SK-N-SH (cell line): ENCODE measurements at regions not wholly inside any gene's neighbourhood (a gene's known extent, or its start where the extent isn't known, plus 50 kb on each side); places are given as distances from the start of the nearest gene placed in this dataset.

ENCODE experiments used
- CTCF ChIA-PET: fragments of 300-600, 350-600 bp; formaldehyde crosslinking; extraction: SDS; loops from one replicate; lab custom pipeline; 2021; lab: Yijun Ruan, JAX
- POLR2A ChIA-PET: fragments of 350-600 bp; sonication (Branson Sonifier 250); formaldehyde crosslinking; extraction: SDS; loops from one replicate; lab custom pipeline; 2020; ENCODE audit warnings: antibody characterized with exemption, inconsistent platforms; lab: Yijun Ruan, JAX
- DNase-seq: peaks from one replicate; pipeline ENCODE4 v3.0.0; 2012
- H2AFZ ChIP-seq: fragments of 200-600 bp; sonication (generic); 2 replicates; pipeline ENCODE4 v1.8.1; 2016; ENCODE audit warnings: antibody characterized with exemption, mild to moderate bottlenecking, low read depth
- H3F3A ChIP-seq: fragments of 200-600 bp; sonication (generic); replicated peaks from 2 replicates; pipeline ENCODE3; 2016; ENCODE audit warnings: antibody characterized with exemption, mild to moderate bottlenecking; ENCODE audit not compliant: insufficient read depth
- H3K27ac ChIP-seq, 2 experiments: fragments of 200-500 bp in 1 of 2; fragments of 200-600 bp in 1 of 2; sonication (Bioruptor generic) in 1 of 2; sonication (generic), shearing (Covaris generic) in 1 of 2; 2 replicates each; pipeline versions ENCODE4 v1.5.1 to v1.6.1; 2014 to 2016; ENCODE audit warnings: low read depth in 2 of 2, inconsistent platforms in 1 of 2, low read length in 1 of 2, mild to moderate bottlenecking in 1 of 2, mixed read lengths in 1 of 2
- H3K27me3 ChIP-seq: fragments of 200-600 bp; sonication (generic), shearing (Covaris generic); 2 replicates; pipeline ENCODE4 v1.6.1; 2016; ENCODE audit warnings: mixed run types; ENCODE audit not compliant: insufficient read depth
- H3K36me3 ChIP-seq, 2 experiments: fragments of 200-500 bp in 1 of 2; fragments of 200-600 bp in 1 of 2; sonication (Bioruptor generic) in 1 of 2; sonication (generic) in 1 of 2; replicated peaks in 1 of 2; 2 replicates each; pipeline versions ENCODE3 to v1.5.1; 2014 to 2016; ENCODE audit warnings: low read length in 1 of 2, mild to moderate bottlenecking in 1 of 2; ENCODE audit not compliant: insufficient read depth in 2 of 2, control insufficient read depth in 1 of 2
- H3K4me1 ChIP-seq, 2 experiments: fragments of 200-500 bp in 1 of 2; fragments of 200-600 bp in 1 of 2; sonication (Bioruptor generic) in 1 of 2; sonication (generic), shearing (Covaris generic) in 1 of 2; 2 replicates each; pipeline versions ENCODE4 v1.5.1 to v1.6.1; 2014 to 2016; ENCODE audit warnings: low read depth in 1 of 2, low read length in 1 of 2, mixed run types in 1 of 2; ENCODE audit not compliant: insufficient read depth in 2 of 2, control insufficient read depth in 1 of 2
- H3K4me2 ChIP-seq: fragments of 200-600 bp; sonication (generic), shearing (Covaris generic); 2 replicates; pipeline ENCODE4 v1.6.1; 2017; ENCODE audit warnings: mixed run types
- H3K4me3 ChIP-seq, 2 experiments: fragments of 200-500 bp in 1 of 2; fragments of 200-600 bp in 1 of 2; sonication (Bioruptor generic) in 1 of 2; sonication (generic), shearing (Covaris generic) in 1 of 2; 2 replicates each; pipeline versions ENCODE4 v1.5.1 to v1.8.1; 2014 to 2016; ENCODE audit warnings: low read depth in 2 of 2, inconsistent platforms in 1 of 2, low read length in 1 of 2, mild to moderate bottlenecking in 1 of 2, mixed read lengths in 1 of 2, moderate library complexity in 1 of 2
- H3K79me2 ChIP-seq: fragments of 200-600 bp; sonication (generic); 2 replicates; pipeline ENCODE4 v1.8.1; 2017; ENCODE audit warnings: mild to moderate bottlenecking; ENCODE audit not compliant: insufficient read depth
- H3K9ac ChIP-seq: fragments of 200-600 bp; sonication (generic); 2 replicates; pipeline ENCODE4 v1.6.1; 2017; ENCODE audit warnings: mixed run types
- H3K9me2 ChIP-seq: fragments of 200-600 bp; sonication (generic); 2 replicates; pipeline ENCODE4 v1.6.1; 2017; ENCODE audit warnings: mixed run types
- H3K9me3 ChIP-seq: fragments of 200-600 bp; sonication (generic); 2 replicates; pipeline ENCODE4 v1.6.1; 2017; ENCODE audit warnings: mixed run types, mild to moderate bottlenecking, moderate library complexity
- H4K20me1 ChIP-seq: fragments of 200-600 bp; sonication (generic); 2 replicates; pipeline ENCODE4 v1.6.1; 2017; ENCODE audit warnings: mild to moderate bottlenecking, mixed run types; ENCODE audit not compliant: insufficient read depth
- CTCF ChIP-seq: fragments of 200-600 bp; sonication (generic); IDR thresholded peaks from 2 replicates; pipeline ENCODE4 v1.6.1; 2017; ENCODE audit warnings: antibody characterized with exemption, mild to moderate bottlenecking, moderate library complexity
- FOXJ3 ChIP-seq: sonication (generic); formaldehyde crosslinking; IDR thresholded peaks from 2 replicates; pipeline ENCODE4 v1.5.1; 2020; ENCODE audit warnings: mild to moderate bottlenecking, missing genetic modification reagents
- GABPA ChIP-seq: IDR thresholded peaks from 2 replicates; pipeline ENCODE4 v1.4.0; 2012; ENCODE audit warnings: low read depth, mild to moderate bottlenecking
- JUND ChIP-seq: IDR thresholded peaks from 2 replicates; pipeline ENCODE4 v1.4.0; 2012
- MEF2A ChIP-seq: IDR thresholded peaks from 2 replicates; pipeline ENCODE4 v1.4.0; 2012; ENCODE audit warnings: low read depth, borderline replicate concordance
- MXI1 ChIP-seq: IDR thresholded peaks from 2 replicates; pipeline ENCODE4 v1.6.1; 2012; ENCODE audit warnings: mild to moderate bottlenecking, low read depth, low read length, improper control_type of control experiment
- PBX3 ChIP-seq: IDR thresholded peaks from 2 replicates; pipeline ENCODE4; 2012
- POLR2AphosphoS5 ChIP-seq: IDR thresholded peaks from 2 replicates; pipeline ENCODE4 v1.6.1; 2012; ENCODE audit warnings: low read depth, low read length
- RAD21 ChIP-seq: IDR thresholded peaks from 2 replicates; pipeline ENCODE4 v1.6.1; 2012; ENCODE audit warnings: mild to moderate bottlenecking, low read length
- RCOR1 ChIP-seq: fragments of 150-350 bp; IDR thresholded peaks from 2 replicates; pipeline ENCODE4 v1.6.1; 2017; ENCODE audit warnings: antibody characterized with exemption, low read length
- REST ChIP-seq: IDR thresholded peaks from 2 replicates; pipeline ENCODE4 v1.6.1; 2012; ENCODE audit warnings: mild to moderate bottlenecking, low read depth, low read length, moderate library complexity
- SIN3A ChIP-seq: IDR thresholded peaks from 2 replicates; pipeline ENCODE4 v1.6.1; 2012; ENCODE audit warnings: low read depth, mild to moderate bottlenecking, low read length, moderate library complexity, borderline replicate concordance
- TEAD4 ChIP-seq: IDR thresholded peaks from 2 replicates; pipeline ENCODE4 v1.4.0; 2012; ENCODE audit warnings: mild to moderate bottlenecking, borderline replicate concordance; ENCODE audit not compliant: insufficient read depth
- WGBS: methylation state at CpG from one replicate; pipeline ENCODE4 v1.1.6; 2017; ENCODE audit warnings: low lambda C conversion rate; 5-methylcytosine and 5-hydroxymethylcytosine counted together

- Histone ChIP-seq H3K4me2 (no peak overlapping the region), H3K79me2 (no peaks in the 10 kb centered on the region), H4K20me1 (no peaks in the 10 kb centered on the region), H2AFZ (no peak overlapping the region), H3K4me3 (no peak overlapping the region), H3K27me3 (no peaks in the 10 kb centered on the region), H3K27ac (no peak overlapping the region), H3K9ac (no peak overlapping the region), H3K36me3 (no peaks in the 10 kb centered on the region), H3K9me3 (0 out of 2 replicates have a peak, but pooled peaks cover 4% of the 10 kb centered on the region), H3K4me1 (peaks cover 0 to 10% of the 10 kb centered on the region in 2 experiments; a peak in 2 of 4 replicates), H3K9me2 (no peaks in the 10 kb centered on the region), H3F3A (no peaks in the 10 kb centered on the region)
- ChIA-PET CTCF (interaction anchor here (1.7 to 4.5 kb wide), 3 partner anchors 10 to 246 kb away, joined by 4 to 23 read pairs (median 7); no protein-coding TSS in a partner anchor), POLR2A (no interaction called here)
- TF ChIP-seq SIN3A (no peak), CTCF (no peak), RCOR1 (no peak), FOXJ3 (CRISPR knock-in tag) (no peak), GABPA (no peak), MEF2A (no peak), POLR2AphosphoS5 (no peak), JUND (no peak), RAD21 (no peak), REST (no peak), TEAD4 (no peak), PBX3 (no peak), MXI1 (no peak)
- DNase-seq = no peak
- WGBS = 75% methylated on average over 5 of the region's 5 CpGs
These were observed 200.0 kb upstream of the BMPER start for GRCh38 chr7:33705333-33705833.
